ENCODE measurements at regions not wholly inside any gene's neighbourhood (a gene's known extent, or its start where the extent isn't known, plus 50 kb on each side); places are given as distances from the start of the nearest gene placed in this dataset.

DNA sequence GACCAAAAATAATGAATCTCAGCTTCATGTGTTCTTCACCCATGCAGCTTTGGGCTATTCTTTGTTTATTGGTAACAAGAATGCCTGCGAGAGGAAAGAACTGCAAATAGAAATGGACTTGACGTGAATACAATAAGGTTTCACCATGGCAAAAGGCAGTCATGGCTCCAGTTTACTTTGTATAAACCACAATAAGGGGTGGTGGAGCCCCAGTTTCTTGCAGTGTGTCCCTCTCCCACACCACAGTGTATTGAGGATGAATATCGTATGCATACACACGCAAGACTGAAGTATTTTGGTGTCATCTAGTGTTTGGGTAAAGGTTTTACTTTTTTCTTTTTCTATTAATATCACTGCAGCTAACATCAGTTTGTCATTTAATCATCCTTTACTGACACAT, 159.7 kb upstream of the CNTN4 start:
- Histone ChIP-seq H3K4me2 (ENCODE audit: low read length) (no peak overlapping the region), H3K27ac (no peak overlapping the region), H3K9me3 (ENCODE audit: control insufficient read depth, low read length) (no peaks in the 10 kb centered on the region), H3K4me1 (no peaks in the 10 kb centered on the region), H3K36me3 (ENCODE audit: control insufficient read depth, insufficient read depth, low read length) (no peaks in the 10 kb centered on the region), H3K27me3 (ENCODE audit: control insufficient read depth, insufficient read depth, low read length) (no peaks in the 10 kb centered on the region), H3K9ac (no peak overlapping the region), H3K79me2 (no peaks in the 10 kb centered on the region), H2AFZ (no peak overlapping the region), H3K4me3 (ENCODE audit: low read depth, low read length) (no peak overlapping the region)
- no peak for TF ChIP-seq CTCF (IDR thresholded peaks at IDR 0.05)

DNA sequence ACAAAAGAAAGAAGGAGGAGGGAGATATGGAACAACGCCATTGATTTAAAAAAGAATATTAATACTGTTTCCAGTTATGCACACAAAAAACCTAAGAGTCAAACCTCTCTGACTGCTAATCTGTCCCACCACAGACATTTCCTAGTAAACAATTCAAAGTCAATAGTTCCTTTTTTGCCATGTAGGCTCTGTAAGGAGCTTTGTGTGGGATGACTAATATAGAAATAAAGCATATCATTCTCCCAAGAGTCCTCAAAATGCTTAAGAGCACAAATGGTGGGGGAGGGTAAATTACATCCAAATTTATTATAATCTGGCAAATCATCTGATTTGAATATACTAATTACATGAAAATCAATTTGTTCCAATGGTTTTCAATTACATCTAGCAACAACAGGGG, 155.9 kb upstream of the CNTN4 start:
- Histone ChIP-seq H3K4me1 (no peaks in the 10 kb centered on the region), H3K27me3 (ENCODE audit: control insufficient read depth, insufficient read depth, low read length) (no peaks in the 10 kb centered on the region), H2AFZ (no peak overlapping the region), H3K27ac (no peak overlapping the region), H3K9ac (no peak overlapping the region), H3K9me3 (ENCODE audit: control insufficient read depth, low read length) (no peaks in the 10 kb centered on the region), H3K79me2 (no peaks in the 10 kb centered on the region), H3K4me3 (ENCODE audit: low read depth, low read length) (no peak overlapping the region), H3K36me3 (ENCODE audit: control insufficient read depth, insufficient read depth, low read length) (no peaks in the 10 kb centered on the region), H3K4me2 (ENCODE audit: low read length) (no peak overlapping the region)
- no peak for TF ChIP-seq CTCF (IDR thresholded peaks at IDR 0.05)

- Histone ChIP-seq H3K9me3 (ENCODE audit: control insufficient read depth, low read length) (no peaks in the 10 kb centered on the region), H2AFZ (no peak overlapping the region), H3K27me3 (ENCODE audit: control insufficient read depth, insufficient read depth, low read length) (no peaks in the 10 kb centered on the region), H3K4me2 (ENCODE audit: low read length) (no peak overlapping the region), H3K9ac (no peak overlapping the region), H3K27ac (no peak overlapping the region), H3K79me2 (no peaks in the 10 kb centered on the region), H3K36me3 (ENCODE audit: control insufficient read depth, insufficient read depth, low read length) (no peaks in the 10 kb centered on the region), H3K4me3 (ENCODE audit: low read depth, low read length) (no peak overlapping the region), H3K4me1 (no peaks in the 10 kb centered on the region)
- TF ChIP-seq CTCF (IDR thresholded peaks at IDR 0.05), result no peak
Measured at GRCh38 chr3:1943395-1944118, 155.1 kb upstream of the CNTN4 start.

- Histone ChIP-seq H3K27ac (no peak overlapping the region), H3K9me3 (ENCODE audit: control insufficient read depth, low read length) (no peaks in the 10 kb centered on the region), H3K27me3 (ENCODE audit: control insufficient read depth, insufficient read depth, low read length) (no peaks in the 10 kb centered on the region), H3K4me3 (ENCODE audit: low read depth, low read length) (no peak overlapping the region), H3K79me2 (no peaks in the 10 kb centered on the region), H3K9ac (no peak overlapping the region), H2AFZ (no peak overlapping the region), H3K4me2 (ENCODE audit: low read length) (no peak overlapping the region), H3K36me3 (ENCODE audit: control insufficient read depth, insufficient read depth, low read length) (no peaks in the 10 kb centered on the region), H3K4me1 (no peaks in the 10 kb centered on the region)
- no peak for TF ChIP-seq CTCF (IDR thresholded peaks at IDR 0.05)
Measured at GRCh38 chr3:1945698-1946097, 153.0 kb upstream of the CNTN4 start.

GRCh38 chr3:1953536-1953935, 145.1 kb upstream of the CNTN4 start:
- Histone ChIP-seq H3K9ac (no peak overlapping the region), H3K79me2 (no peaks in the 10 kb centered on the region), H3K36me3 (ENCODE audit: control insufficient read depth, insufficient read depth, low read length) (no peaks in the 10 kb centered on the region), H3K27ac (no peak overlapping the region), H3K4me1 (no peaks in the 10 kb centered on the region), H3K9me3 (ENCODE audit: control insufficient read depth, low read length) (no peaks in the 10 kb centered on the region), H3K4me2 (ENCODE audit: low read length) (no peak overlapping the region), H3K27me3 (ENCODE audit: control insufficient read depth, insufficient read depth, low read length) (no peaks in the 10 kb centered on the region), H3K4me3 (ENCODE audit: low read depth, low read length) (no peak overlapping the region), H2AFZ (no peak overlapping the region)
- TF ChIP-seq CTCF (IDR thresholded peaks at IDR 0.05), result no peak
